AG09319 (cell line): ENCODE measurements at regions not wholly inside any gene's neighbourhood (a gene's known extent, or its start where the extent isn't known, plus 50 kb on each side); places are given as distances from the start of the nearest gene placed in this dataset.
"Not testable (repeated sequence)": the region's sequence is repeated elsewhere in the genome, so short reads cannot be mapped to it uniquely, and the experiment has no call there.

Experiments used
- DNase-seq: peaks from one replicate; pipeline ENCODE4 v3.0.0-alpha.2; 2010; ENCODE audit warnings: low read depth; ENCODE audit errors: extremely low read depth
- CTCF ChIP-seq: IDR thresholded peaks from 2 replicates; pipeline ENCODE4 v1.5.1; 2011; ENCODE audit warnings: low read depth, mild to moderate bottlenecking, inconsistent platforms, low read length, moderate library complexity

GRCh38 chr3:153919773-153920172 lies 201.4 kb upstream of the ARHGEF26 start:
- no peak for DNase-seq
- TF ChIP-seq CTCF, result no peak

GRCh38 chr3:153921826-153922225 lies 199.4 kb upstream of the ARHGEF26 start:
- DNase-seq, result no peak
- TF ChIP-seq CTCF, result no peak

- DNase-seq, result no peak
- no peak for TF ChIP-seq CTCF
Observed at GRCh38 chr3:153925841-153926514, 195.2 kb upstream of the ARHGEF26 start.

- peak; percentile 22 for DNase-seq
- peak; percentile 20 for TF ChIP-seq CTCF
Observed at GRCh38 chr3:153927107-153927506, 194.1 kb upstream of the ARHGEF26 start.

GRCh38 chr3:153928851-153929250 lies 192.3 kb upstream of the ARHGEF26 start:
- no peak for DNase-seq
- TF ChIP-seq CTCF, result no peak

- DNase-seq, result not testable (repeated sequence)
Observed at GRCh38 chr3:153933481-153933880, 187.7 kb upstream of the ARHGEF26 start.

GRCh38 chr3:153944084-153944483 lies 177.1 kb upstream of the ARHGEF26 start:
- TF ChIP-seq CTCF, result no peak
- no peak for DNase-seq

- no peak for DNase-seq
- TF ChIP-seq CTCF, result no peak
Observed at GRCh38 chr3:153951276-153951675, 169.9 kb upstream of the ARHGEF26 start.
